IMR-90 (cell line): ENCODE measurements at regions not wholly inside any gene's neighbourhood (a gene's known extent, or its start where the extent isn't known, plus 50 kb on each side); places are given as distances from the start of the nearest gene placed in this dataset.
A peak's percentile ranks its signal among the peaks of the same experiment; 100 is the strongest.

Experiments used
- ATAC-seq: fragments of 200-7000 bp; cut with Tn5 transposase; 2 replicates; pipeline ENCODE4 v1.9.1; 2020; ENCODE audit warnings: low read depth, mild to moderate bottlenecking, moderate library complexity
- BruUV-seq: library from RNA; stranded (reverse); fragments of 400-500 nt; replicated peaks from 2 replicates; lab custom pipeline; 2021; lab: Mats Ljungman, UMichigan
- CTCF ChIA-PET: fragments of 300-600 bp; formaldehyde crosslinking; extraction: SDS; loops from one replicate; lab custom pipeline; 2021; ENCODE audit warnings: antibody characterized with exemption; lab: Yijun Ruan, JAX
- POLR2A ChIA-PET: fragments of 300-600 bp; sonication (Branson Sonifier 250); formaldehyde crosslinking; loops from one replicate; lab custom pipeline; 2022; ENCODE audit warnings: antibody characterized with exemption; ENCODE audit not compliant: unreplicated experiment; lab: Charles Lee
- DNase-seq: peaks from one replicate; pipeline ENCODE4 v3.0.0; 2013
- H2AFZ ChIP-seq: replicated peaks from 2 replicates; pipeline ENCODE3; 2013; ENCODE audit warnings: low read length, mild to moderate bottlenecking; ENCODE audit not compliant: poor library complexity
- H2AK5ac ChIP-seq: 2 replicates; pipeline ENCODE4 v1.6.1; 2013; ENCODE audit warnings: low read depth, low read length, inconsistent platforms
- H2AK9ac ChIP-seq: replicated peaks from 2 replicates; pipeline ENCODE3; 2013; ENCODE audit warnings: mild to moderate bottlenecking, low read depth, low read length, moderate library complexity; ENCODE audit not compliant: poor library complexity
- H2BK120ac ChIP-seq: 2 replicates; pipeline ENCODE4 v1.6.1; 2013; ENCODE audit warnings: low read depth, low read length, inconsistent platforms
- H2BK15ac ChIP-seq: 3 replicates; pipeline ENCODE4 v1.6.1; 2013; ENCODE audit warnings: low read depth, low read length, inconsistent platforms
- H2BK20ac ChIP-seq: 2 replicates; pipeline ENCODE4 v1.6.1; 2013; ENCODE audit warnings: low read depth, mild to moderate bottlenecking, inconsistent platforms, low read length, moderate library complexity
- H2BK5ac ChIP-seq: 2 replicates; pipeline ENCODE4 v1.6.1; 2013; ENCODE audit warnings: mild to moderate bottlenecking, low read depth, low read length, inconsistent platforms; ENCODE audit not compliant: poor library complexity, severe bottlenecking
- H3K14ac ChIP-seq: replicated peaks from 2 replicates; pipeline ENCODE4 v1.6.1; 2013; ENCODE audit warnings: low read depth, low read length, inconsistent platforms
- H3K18ac ChIP-seq: 2 replicates; pipeline ENCODE4 v1.6.1; 2013; ENCODE audit warnings: low read depth, low read length, control low read depth
- H3K23ac ChIP-seq: 2 replicates; pipeline ENCODE4 v1.6.1; 2013; ENCODE audit warnings: low read depth, low read length, inconsistent platforms
- H3K27ac ChIP-seq: 2 replicates; pipeline ENCODE4 v1.5.1; 2013; ENCODE audit warnings: mild to moderate bottlenecking, control low read depth, low read length; ENCODE audit not compliant: insufficient read depth
- H3K27me3 ChIP-seq: 2 replicates; pipeline ENCODE4 v1.6.1; 2013; ENCODE audit warnings: low read length; ENCODE audit not compliant: control insufficient read depth, insufficient read depth
- H3K36me3 ChIP-seq: 2 replicates; pipeline ENCODE4 v1.6.1; 2013; ENCODE audit warnings: low read length, mixed read lengths; ENCODE audit not compliant: control insufficient read depth, insufficient read depth
- H3K4ac ChIP-seq: 2 replicates; pipeline ENCODE4 v1.6.1; 2013; ENCODE audit warnings: low read depth, low read length, inconsistent platforms
- H3K4me1 ChIP-seq: 2 replicates; pipeline ENCODE4 v1.6.1; 2013; ENCODE audit warnings: low read length, mixed read lengths; ENCODE audit not compliant: control insufficient read depth, insufficient read depth
- H3K4me2 ChIP-seq: 2 replicates; pipeline ENCODE4 v1.6.1; 2013; ENCODE audit warnings: low read depth, mild to moderate bottlenecking, control low read depth, low read length, moderate library complexity
- H3K4me3 ChIP-seq: 2 replicates; pipeline ENCODE4 v1.5.1; 2013; ENCODE audit warnings: low read depth, mild to moderate bottlenecking, control low read depth, low read length, moderate library complexity; ENCODE audit not compliant: insufficient read depth
- H3K56ac ChIP-seq: 2 replicates; pipeline ENCODE4 v1.6.1; 2013; ENCODE audit warnings: low read length, inconsistent platforms; ENCODE audit not compliant: insufficient read depth; ENCODE audit errors: extremely low read depth
- H3K79me1 ChIP-seq, 2 experiments: 2 replicates each; pipeline ENCODE4 v1.6.1; 2013; ENCODE audit warnings: low read length in 2 of 2, inconsistent platforms in 1 of 2, low read depth in 1 of 2
- H3K9ac ChIP-seq: 2 replicates; pipeline ENCODE4 v1.6.1; 2013; ENCODE audit warnings: low read depth, low read length, control low read depth
- H3K9me1 ChIP-seq: 2 replicates; pipeline ENCODE4 v1.6.1; 2013; ENCODE audit warnings: low read length, inconsistent platforms; ENCODE audit not compliant: insufficient read depth
- H3K9me3 ChIP-seq: 2 replicates; pipeline ENCODE4 v1.6.1; 2013; ENCODE audit warnings: low read length; ENCODE audit not compliant: control insufficient read depth, insufficient read depth
- H4K20me1 ChIP-seq: 2 replicates; pipeline ENCODE4 v1.6.1; 2013; ENCODE audit warnings: low read length, inconsistent platforms; ENCODE audit not compliant: insufficient read depth
- H4K5ac ChIP-seq: 2 replicates; pipeline ENCODE4 v1.6.1; 2013; ENCODE audit warnings: mild to moderate bottlenecking, low read depth, low read length, control low read depth
- H4K8ac ChIP-seq, 2 experiments: 2 replicates each; pipeline ENCODE4 v1.6.1; 2013; ENCODE audit warnings: low read depth in 2 of 2, low read length in 2 of 2, control low read depth in 1 of 2, inconsistent platforms in 1 of 2
- H4K91ac ChIP-seq: 2 replicates; pipeline ENCODE4 v1.6.1; 2013; ENCODE audit warnings: low read depth, low read length, inconsistent platforms; ENCODE audit not compliant: insufficient read depth
- FOS ChIP-seq: fragments of 150-350 bp; IDR thresholded peaks from 2 replicates; pipeline ENCODE4 v1.6.1; 2016; ENCODE audit warnings: low read depth, low read length
- MAZ ChIP-seq: IDR thresholded peaks from 2 replicates; pipeline ENCODE4 v1.6.1; 2012; ENCODE audit warnings: low read depth, mild to moderate bottlenecking, low read length, improper control_type of control experiment, moderate library complexity, borderline replicate concordance
- POLR2A ChIP-seq: IDR thresholded peaks from 2 replicates; pipeline ENCODE4 v1.6.1; 2012; ENCODE audit warnings: mild to moderate bottlenecking, low read depth, low read length
- WGBS, 2 experiments: methylation state at CpG; one replicate each; pipeline versions ENCODE4 v1.1.5 to v1.1.7; 2013; ENCODE audit warnings: missing lambda C conversion rate in 2 of 2; ENCODE audit not compliant: insufficient read length in 1 of 2; ENCODE audit errors: extremely low coverage in 2 of 2; 5-methylcytosine and 5-hydroxymethylcytosine counted together
- dilution Hi-C: fragments of 300-500 bp; cut with HindIII; formaldehyde crosslinking; loops from one replicate; pipeline ENCODE4 v1.14.3; 2018; ENCODE audit warnings: low sequenced_read_pairs; ENCODE audit not compliant: unreplicated experiment
- in situ Hi-C: fragments of 300-500 bp; cut with MboI; formaldehyde crosslinking; loops from 3 replicates; pipeline ENCODE4 v1.14.3; 2019; ENCODE audit warnings: low sequenced_read_pairs, inconsistent platforms, mixed read lengths
- intact Hi-C: fragments of 100-400 bp; cut with micrococcal nuclease; formaldehyde crosslinking; loops from 2 replicates; pipeline ENCODE4 v1.10.0; 2022
- TF ChIP-seq, protein P1 (sequence below): fragments of 150-350 bp; IDR thresholded peaks from 2 replicates; pipeline ENCODE4 v1.6.1; 2017; ENCODE audit warnings: mild to moderate bottlenecking, antibody characterized with exemption, low read length, low read depth
- TF ChIP-seq, protein P2 (sequence below): fragments of 150-350 bp; IDR thresholded peaks from 2 replicates; pipeline ENCODE4 v1.6.1; 2016; ENCODE audit warnings: low read depth, mild to moderate bottlenecking, low read length, moderate library complexity, borderline replicate concordance

DNA sequence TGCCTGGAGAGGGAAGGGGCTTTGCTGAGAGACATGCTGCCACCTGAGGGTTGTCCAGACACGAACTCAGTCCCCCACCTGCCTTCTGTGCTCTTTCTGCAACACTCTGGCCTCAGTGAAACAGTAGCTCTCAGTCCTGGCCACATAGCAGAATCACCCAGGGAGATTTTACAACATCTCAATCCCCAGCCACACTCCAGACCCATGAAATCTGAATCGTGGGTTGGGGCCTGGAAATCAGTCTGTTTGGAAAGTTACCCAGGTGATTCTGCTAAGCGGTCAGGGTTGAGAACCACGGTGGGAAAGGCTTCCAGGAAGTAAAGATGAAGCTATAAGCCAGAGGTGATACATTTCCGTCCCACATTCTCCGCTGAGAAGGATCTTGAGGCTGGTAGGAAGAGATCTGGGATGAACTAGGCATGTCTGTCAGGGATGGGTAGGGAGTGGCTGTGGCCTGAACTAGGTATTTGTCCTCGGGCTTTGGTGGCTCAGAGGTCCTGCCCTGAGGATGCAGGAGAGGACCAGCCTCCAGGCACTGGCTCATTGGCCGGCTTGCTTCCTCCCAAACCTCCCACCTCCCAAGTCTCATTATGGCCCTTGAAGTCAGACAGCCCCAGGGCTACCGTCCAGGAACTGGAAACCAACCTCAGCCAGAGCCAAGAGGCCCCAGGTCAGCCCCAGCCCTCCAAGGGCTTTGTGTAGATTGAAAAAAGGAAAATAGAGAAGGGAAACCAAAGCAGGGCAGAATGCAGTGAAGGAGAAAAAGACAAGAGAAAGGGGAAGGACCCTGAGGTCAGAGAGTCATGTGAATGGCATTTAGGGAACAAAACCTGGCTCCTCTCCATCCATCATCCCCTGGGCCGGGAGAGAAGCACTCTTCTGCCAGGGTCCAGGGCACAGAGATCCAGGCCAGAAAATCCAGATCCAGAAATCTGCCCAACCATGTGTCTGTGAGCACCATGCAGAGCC lies 119.6 kb downstream of the ZFP36L2 start:
- peak overlapping the region; percentile 70 for H3K23ac ChIP-seq
- H3K14ac ChIP-seq: peak overlapping the region; percentile 94
- H3K9ac ChIP-seq: peak overlapping the region; percentile 63
- H3K36me3 ChIP-seq: no peaks in the 10 kb centered on the region
- in situ Hi-C loops (no loop called here), dilution Hi-C loops (no loop called here), intact Hi-C loops (loop anchor here (1.0 to 10.0 kb wide), 2 partner anchors 111 to 142 kb away; no protein-coding TSS in a partner anchor)
- peak overlapping the region; percentile 97 for H2AK5ac ChIP-seq
- no TSS peak for BruUV-seq
- H4K5ac ChIP-seq: peak overlapping the region; percentile 80
- peak overlapping the region; percentile 28 for H2BK5ac ChIP-seq
- H4K20me1 ChIP-seq: no peaks in the 10 kb centered on the region
- peak overlapping the region; percentile 11; the same call in 1 of the 2 replicates for H3K56ac ChIP-seq
- 0 out of 4 replicates have a peak, but pooled peaks cover 0 to 8% of the 10 kb centered on the region in 2 experiments for H3K79me1 ChIP-seq
- DNase-seq (no peak), ATAC-seq (no peak)
- TF ChIP-seq POLR2A (no peak), MAZ (no peak), FOS (no peak)
- TF ChIP-seq, protein P1, sequence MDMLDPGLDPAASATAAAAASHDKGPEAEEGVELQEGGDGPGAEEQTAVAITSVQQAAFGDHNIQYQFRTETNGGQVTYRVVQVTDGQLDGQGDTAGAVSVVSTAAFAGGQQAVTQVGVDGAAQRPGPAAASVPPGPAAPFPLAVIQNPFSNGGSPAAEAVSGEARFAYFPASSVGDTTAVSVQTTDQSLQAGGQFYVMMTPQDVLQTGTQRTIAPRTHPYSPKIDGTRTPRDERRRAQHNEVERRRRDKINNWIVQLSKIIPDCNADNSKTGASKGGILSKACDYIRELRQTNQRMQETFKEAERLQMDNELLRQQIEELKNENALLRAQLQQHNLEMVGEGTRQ: no peak
- TF ChIP-seq, protein P2, sequence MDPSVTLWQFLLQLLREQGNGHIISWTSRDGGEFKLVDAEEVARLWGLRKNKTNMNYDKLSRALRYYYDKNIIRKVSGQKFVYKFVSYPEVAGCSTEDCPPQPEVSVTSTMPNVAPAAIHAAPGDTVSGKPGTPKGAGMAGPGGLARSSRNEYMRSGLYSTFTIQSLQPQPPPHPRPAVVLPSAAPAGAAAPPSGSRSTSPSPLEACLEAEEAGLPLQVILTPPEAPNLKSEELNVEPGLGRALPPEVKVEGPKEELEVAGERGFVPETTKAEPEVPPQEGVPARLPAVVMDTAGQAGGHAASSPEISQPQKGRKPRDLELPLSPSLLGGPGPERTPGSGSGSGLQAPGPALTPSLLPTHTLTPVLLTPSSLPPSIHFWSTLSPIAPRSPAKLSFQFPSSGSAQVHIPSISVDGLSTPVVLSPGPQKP: no peak
- peak overlapping the region; percentile 94 for H4K8ac ChIP-seq
- peak overlapping the region; percentile 96 for H4K91ac ChIP-seq
- POLR2A ChIA-PET: no interaction called here
- H3K4me3 ChIP-seq: no peak overlapping the region
- no peaks in the 10 kb centered on the region for H3K27me3 ChIP-seq
- H3K27ac ChIP-seq: peak overlapping the region; percentile 94
- H3K4ac ChIP-seq: peak overlapping the region; percentile 95
- peak overlapping the region; percentile 94 for H2BK120ac ChIP-seq
- peak overlapping the region; percentile 81 for H3K18ac ChIP-seq
- CTCF ChIA-PET: interaction anchor here (1.0 kb wide), 1 partner anchor 18 kb away, joined by 3 read pairs; no protein-coding TSS in a partner anchor
- H3K9me3 ChIP-seq: no peaks in the 10 kb centered on the region
- H3K4me2 ChIP-seq: no peak overlapping the region
- peak overlapping the region; percentile 83 for H2AK9ac ChIP-seq
- H3K9me1 ChIP-seq: peaks cover 35% of the 10 kb centered on the region
- peak overlapping the region; percentile 88 for H2BK15ac ChIP-seq
- peaks cover 54% of the 10 kb centered on the region for H3K4me1 ChIP-seq
- peak overlapping the region; percentile 81 for H2AFZ ChIP-seq
- 86% methylated on average over 4 of the region's 10 CpGs; no CpG with 5 or more reads in 1 of the 2 experiments for WGBS, 2 experiments
- peak overlapping the region; percentile 96 for H2BK20ac ChIP-seq
